ENCODE measurements at regions not wholly inside any gene's neighbourhood (a gene's known extent, or its start where the extent isn't known, plus 50 kb on each side); places are given as distances from the start of the nearest gene placed in this dataset.

- TF ChIP-seq CTCF (IDR thresholded peaks at IDR 0.05) = no peak
- no peak for TF ChIP-seq POLR2A (IDR thresholded peaks at IDR 0.05)
Observed at GRCh38 chr9:89238424-89238823, 59.8 kb upstream of the SHC3 start.
